ENCODE measurements at regions not wholly inside any gene's neighbourhood (a gene's known extent, or its start where the extent isn't known, plus 50 kb on each side); places are given as distances from the start of the nearest gene placed in this dataset.

DNA sequence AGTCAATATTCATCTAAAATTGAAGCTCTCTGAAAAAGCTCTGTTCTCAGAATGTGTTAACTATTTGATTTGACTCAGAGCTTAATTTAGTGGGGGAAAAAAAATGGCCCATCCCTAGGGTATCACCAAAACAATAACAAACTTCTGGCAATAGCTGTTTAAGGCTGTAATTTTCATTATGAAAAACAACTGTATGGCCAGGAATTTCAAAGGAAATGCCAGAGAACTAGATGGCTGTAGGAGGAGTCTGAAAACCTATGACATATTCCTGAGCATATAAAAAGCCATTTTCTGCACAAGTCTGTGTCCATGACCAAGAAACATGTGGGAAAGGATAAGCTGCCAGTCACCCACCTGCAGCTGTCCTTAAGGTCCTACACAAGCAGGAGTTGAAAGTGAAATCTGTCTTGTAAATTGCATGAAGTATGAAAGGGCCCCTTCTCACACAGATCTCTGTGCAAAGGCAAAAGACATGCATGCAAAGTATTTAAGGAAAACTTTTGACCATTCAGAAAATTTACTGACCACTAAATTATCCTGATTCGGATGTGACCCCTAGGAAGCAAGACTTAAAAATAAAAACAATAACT lies 299.1 kb downstream of the BTG1 start:
- TF ChIP-seq, protein P1, sequence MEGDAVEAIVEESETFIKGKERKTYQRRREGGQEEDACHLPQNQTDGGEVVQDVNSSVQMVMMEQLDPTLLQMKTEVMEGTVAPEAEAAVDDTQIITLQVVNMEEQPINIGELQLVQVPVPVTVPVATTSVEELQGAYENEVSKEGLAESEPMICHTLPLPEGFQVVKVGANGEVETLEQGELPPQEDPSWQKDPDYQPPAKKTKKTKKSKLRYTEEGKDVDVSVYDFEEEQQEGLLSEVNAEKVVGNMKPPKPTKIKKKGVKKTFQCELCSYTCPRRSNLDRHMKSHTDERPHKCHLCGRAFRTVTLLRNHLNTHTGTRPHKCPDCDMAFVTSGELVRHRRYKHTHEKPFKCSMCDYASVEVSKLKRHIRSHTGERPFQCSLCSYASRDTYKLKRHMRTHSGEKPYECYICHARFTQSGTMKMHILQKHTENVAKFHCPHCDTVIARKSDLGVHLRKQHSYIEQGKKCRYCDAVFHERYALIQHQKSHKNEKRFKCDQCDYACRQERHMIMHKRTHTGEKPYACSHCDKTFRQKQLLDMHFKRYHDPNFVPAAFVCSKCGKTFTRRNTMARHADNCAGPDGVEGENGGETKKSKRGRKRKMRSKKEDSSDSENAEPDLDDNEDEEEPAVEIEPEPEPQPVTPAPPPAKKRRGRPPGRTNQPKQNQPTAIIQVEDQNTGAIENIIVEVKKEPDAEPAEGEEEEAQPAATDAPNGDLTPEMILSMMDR (IDR thresholded peaks at IDR 0.05; ENCODE audit: borderline replicate concordance, extremely low read depth, low read length, poor library complexity, severe bottlenecking): no peak
- TF ChIP-seq EZH2 (IDR thresholded peaks at IDR 0.05; ENCODE audit: borderline replicate concordance, low read depth, low read length, severe bottlenecking): no peak
